H1 (cell line): ENCODE measurements at regions not wholly inside any gene's neighbourhood (a gene's known extent, or its start where the extent isn't known, plus 50 kb on each side); places are given as distances from the start of the nearest gene placed in this dataset.

Experiments
- CTCF ChIA-PET: fragments of 300-600 bp; sonication (Branson Sonifier 250); formaldehyde crosslinking; loops from one replicate; lab custom pipeline; 2021; ENCODE audit not compliant: partially characterized antibody; lab: Charles Lee
- POLR2A ChIA-PET: fragments of 300-600 bp; sonication (Branson Sonifier 250); formaldehyde crosslinking; loops from one replicate; lab custom pipeline; 2021; ENCODE audit warnings: inconsistent platforms; ENCODE audit not compliant: partially characterized antibody; lab: Charles Lee
- DNase-seq, 2 experiments: peaks; one replicate each; pipeline versions ENCODE4 v3.0.0 to v3.0.0-alpha.2; 2010 to 2022; ENCODE audit warnings: low spot score in 2 of 2, low read depth in 1 of 2, mixed read lengths in 1 of 2
- FAIRE-seq: peaks from 2 replicates; lab custom pipeline; 2011; peaks lifted over from hg19 to GRCh38; lab: Jason Lieb, UNC
- H2AFZ ChIP-seq: 2 replicates; pipeline ENCODE4 v1.8.1; 2012; ENCODE audit warnings: low read length, inconsistent platforms
- H2AK5ac ChIP-seq: 2 replicates; pipeline ENCODE4 v1.6.1; 2013; ENCODE audit warnings: low read depth, low read length
- H2BK120ac ChIP-seq: replicated peaks from 2 replicates; pipeline ENCODE3; 2013; ENCODE audit warnings: low read depth, low read length, inconsistent platforms
- H2BK12ac ChIP-seq: 2 replicates; pipeline ENCODE4 v1.6.1; 2013; ENCODE audit warnings: low read depth, low read length
- H2BK15ac ChIP-seq: 2 replicates; pipeline ENCODE4 v1.6.1; 2013; ENCODE audit warnings: low read length
- H2BK20ac ChIP-seq: 2 replicates; pipeline ENCODE4 v1.6.1; 2013; ENCODE audit warnings: low read length
- H2BK5ac ChIP-seq: 2 replicates; pipeline ENCODE4 v1.6.1; 2013; ENCODE audit warnings: low read depth, low read length
- H3K14ac ChIP-seq: 2 replicates; pipeline ENCODE4 v1.6.1; 2013; ENCODE audit warnings: inconsistent platforms; ENCODE audit not compliant: insufficient read length
- H3K18ac ChIP-seq: 2 replicates; pipeline ENCODE4 v1.6.1; 2013; ENCODE audit warnings: low read length; ENCODE audit errors: extremely low read depth
- H3K23ac ChIP-seq: 2 replicates; pipeline ENCODE4 v1.6.1; 2013; ENCODE audit warnings: inconsistent platforms; ENCODE audit not compliant: insufficient read length
- H3K23me2 ChIP-seq: 2 replicates; pipeline ENCODE4 v1.6.1; 2013; ENCODE audit warnings: low read depth, low read length
- H3K27ac ChIP-seq: 2 replicates; pipeline ENCODE4 v1.6.1; 2011; ENCODE audit warnings: low read depth, low read length, inconsistent platforms
- H3K27me3 ChIP-seq, 4 experiments: replicated peaks in 1 of 4; 1 replicate in 1 of 4; 2 replicates in 3 of 4; pipeline versions ENCODE4 v1.6.1 to v1.8.1; 2011 to 2013; ENCODE audit warnings: low read length in 3 of 4, mild to moderate bottlenecking in 3 of 4, inconsistent platforms in 2 of 4, mixed read lengths in 2 of 4, moderate library complexity in 1 of 4; ENCODE audit not compliant: control insufficient read depth in 3 of 4, insufficient read depth in 3 of 4; ENCODE audit errors: extremely low read depth in 1 of 4
- H3K36me3 ChIP-seq, 4 experiments: 2 replicates each; pipeline versions ENCODE4 v1.6.1 to v1.8.1; 2011 to 2013; ENCODE audit warnings: mild to moderate bottlenecking in 4 of 4, low read length in 3 of 4, moderate library complexity in 2 of 4, control low read depth in 1 of 4, inconsistent platforms in 1 of 4; ENCODE audit not compliant: insufficient read depth in 4 of 4, control insufficient read depth in 2 of 4
- H3K4ac ChIP-seq: replicated peaks from 2 replicates; pipeline ENCODE3; 2013; ENCODE audit warnings: low read length, low read depth, mixed read lengths, inconsistent platforms; ENCODE audit not compliant: insufficient read length
- H3K4me1 ChIP-seq, 4 experiments: replicated peaks in 1 of 4; 1 replicate in 1 of 4; 2 replicates in 3 of 4; pipeline versions ENCODE4 v1.6.1 to v1.8.1; 2011 to 2013; ENCODE audit warnings: low read length in 3 of 4, inconsistent platforms in 2 of 4, mixed read lengths in 1 of 4; ENCODE audit not compliant: insufficient read depth in 4 of 4, control insufficient read depth in 3 of 4
- H3K4me2 ChIP-seq, 2 experiments: 2 replicates each; pipeline versions ENCODE4 v1.6.1 to v1.8.1; 2011 to 2013; ENCODE audit warnings: low read depth in 2 of 2, low read length in 2 of 2, control low read depth in 1 of 2, inconsistent platforms in 1 of 2, mild to moderate bottlenecking in 1 of 2; ENCODE audit not compliant: insufficient read depth in 1 of 2
- H3K4me3 ChIP-seq, 4 experiments: fragments of 200-600, 300-600 bp in 1 of 4; sonication (generic), shearing (Covaris generic), sonication (Bioruptor Twin) in 1 of 4; 2 replicates each; pipeline versions ENCODE4 v1.5.1 to v1.8.1; 2011 to 2016; ENCODE audit warnings: low read length in 4 of 4, low read depth in 3 of 4, control low read depth in 2 of 4, inconsistent platforms in 2 of 4, mild to moderate bottlenecking in 2 of 4, mixed read lengths in 1 of 4, moderate library complexity in 1 of 4; ENCODE audit not compliant: insufficient read depth in 2 of 4; ENCODE audit errors: extremely low read depth in 1 of 4
- H3K56ac ChIP-seq: replicated peaks from 2 replicates; pipeline ENCODE3; 2013; ENCODE audit warnings: low read depth, mild to moderate bottlenecking, mixed read lengths, low read length, inconsistent platforms; ENCODE audit not compliant: insufficient read length
- H3K79me1 ChIP-seq: 2 replicates; pipeline ENCODE4 v1.6.1; 2013; ENCODE audit warnings: low read depth, low read length, control low read depth
- H3K79me2 ChIP-seq, 2 experiments: 2 replicates each; pipeline versions ENCODE4 v1.6.1 to v1.8.1; 2012 to 2013; ENCODE audit warnings: low read length in 2 of 2, mild to moderate bottlenecking in 2 of 2, inconsistent platforms in 1 of 2; ENCODE audit not compliant: insufficient read depth in 2 of 2, control insufficient read depth in 1 of 2
- H3K9ac ChIP-seq, 4 experiments: replicated peaks in 1 of 4; 1 replicate in 1 of 4; 2 replicates in 3 of 4; pipeline versions ENCODE4 v1.6.1 to v1.8.1; 2011 to 2013; ENCODE audit warnings: low read depth in 3 of 4, low read length in 3 of 4, control low read depth in 2 of 4, mild to moderate bottlenecking in 2 of 4, moderate library complexity in 2 of 4, inconsistent platforms in 1 of 4; ENCODE audit errors: extremely low read depth in 1 of 4
- H3K9me3 ChIP-seq, 2 experiments: 2 replicates each; pipeline versions ENCODE4 v1.6.1 to v1.8.1; 2012 to 2013; ENCODE audit warnings: mild to moderate bottlenecking in 2 of 2, moderate library complexity in 2 of 2, control low read depth in 1 of 2, inconsistent platforms in 1 of 2, low read depth in 1 of 2, low read length in 1 of 2, mixed read lengths in 1 of 2; ENCODE audit not compliant: insufficient read depth in 2 of 2
- H4K20me1 ChIP-seq, 2 experiments: replicated peaks in 1 of 2; 2 replicates each; pipeline versions ENCODE3 to v1.8.1; 2011 to 2013; ENCODE audit warnings: inconsistent platforms in 2 of 2, low read length in 2 of 2, mild to moderate bottlenecking in 1 of 2; ENCODE audit not compliant: insufficient read depth in 2 of 2, control insufficient read depth in 1 of 2
- H4K5ac ChIP-seq: 2 replicates; pipeline ENCODE4 v1.6.1; 2013; ENCODE audit warnings: low read length, low read depth, mixed read lengths, inconsistent platforms; ENCODE audit not compliant: insufficient read length
- H4K8ac ChIP-seq: 2 replicates; pipeline ENCODE4 v1.8.0; 2013; ENCODE audit warnings: mild to moderate bottlenecking, moderate library complexity, low read length, inconsistent platforms; ENCODE audit not compliant: insufficient read depth; ENCODE audit errors: extremely low read depth
- H4K91ac ChIP-seq: replicated peaks from 2 replicates; pipeline ENCODE3; 2013; ENCODE audit warnings: low read length, mixed read lengths, inconsistent platforms; ENCODE audit not compliant: insufficient read length
- EP300 ChIP-seq, 2 experiments: IDR thresholded peaks; 1 replicate in 1 of 2; 2 replicates in 1 of 2; pipeline ENCODE4 v1.6.1; 2011 to 2012; ENCODE audit warnings: low read depth in 2 of 2, low read length in 2 of 2, mild to moderate bottlenecking in 2 of 2, borderline replicate concordance in 1 of 2, inconsistent platforms in 1 of 2, moderate library complexity in 1 of 2
- HDAC6 ChIP-seq: IDR thresholded peaks from one replicate; pipeline ENCODE4 v1.7.1; 2012; ENCODE audit warnings: low read depth, mild to moderate bottlenecking, inconsistent platforms, low read length, moderate library complexity
- RBBP5 ChIP-seq: IDR thresholded peaks from 2 replicates; pipeline ENCODE4 v1.7.1; 2012; ENCODE audit warnings: low read depth, mild to moderate bottlenecking, inconsistent platforms, low read length, moderate library complexity, borderline replicate concordance
- SIX5 ChIP-seq: IDR thresholded peaks from 2 replicates; pipeline ENCODE4 v1.6.1; 2011; ENCODE audit warnings: mild to moderate bottlenecking, low read depth, low read length
- WGBS, 2 experiments: shearing (Covaris generic) in 1 of 2; methylation state at CpG; one replicate each; pipeline versions ENCODE4 v1.1.6 to v1.1.7; 2013 to 2015; ENCODE audit warnings: low lambda C conversion rate in 2 of 2, mixed read lengths in 2 of 2, inconsistent platforms in 1 of 2, low coverage in 1 of 2, missing lambda C conversion rate in 1 of 2; ENCODE audit not compliant: insufficient replicate concordance in 2 of 2, insufficient coverage in 1 of 2, insufficient read length in 1 of 2; ENCODE audit errors: extremely low coverage in 1 of 2, missing lambda C conversion rate in 1 of 2; 5-methylcytosine and 5-hydroxymethylcytosine counted together

GRCh38 chr10:28095791-28096378 is 97.0 kb upstream of the ODAD2 start:
- 94% methylated on average over 5 of the region's 5 CpGs; no CpG with 5 or more reads in 1 of the 2 experiments for WGBS, 2 experiments
- Histone ChIP-seq H3K4me1 (no peaks in the 10 kb centered on the region), H2AFZ (no peak overlapping the region), H3K4me2 (no peak overlapping the region), H3K9ac (no peak overlapping the region), H3K14ac (no peak overlapping the region), H3K36me3 (no peaks in the 10 kb centered on the region), H2BK20ac (no peak overlapping the region), H3K79me1 (no peaks in the 10 kb centered on the region), H3K4ac (no peak overlapping the region), H3K79me2 (no peaks in the 10 kb centered on the region), H2BK5ac (no peak overlapping the region), H3K18ac (no peak overlapping the region), H3K27ac (no peak overlapping the region), H4K8ac (no peak overlapping the region), H3K27me3 (no peaks in the 10 kb centered on the region), H2BK120ac (no peak overlapping the region), H2BK12ac (no peak overlapping the region), H3K23ac (no peak overlapping the region), H4K20me1 (no peaks in the 10 kb centered on the region), H4K91ac (no peak overlapping the region), H3K9me3 (no peaks in the 10 kb centered on the region), H3K56ac (no peak overlapping the region), H3K23me2 (no peaks in the 10 kb centered on the region), H3K4me3 (no peak overlapping the region), H2AK5ac (no peak overlapping the region), H4K5ac (no peak overlapping the region), H2BK15ac (no peak overlapping the region)
- no peak for TF ChIP-seq RBBP5
- no peak for TF ChIP-seq SIX5
- TF ChIP-seq HDAC6, result no peak
- no peak for TF ChIP-seq EP300 (IDR thresholded peaks at IDR 0.05; ENCODE audit: borderline replicate concordance in 1 of 2, low read depth in 2 of 2, low read length in 2 of 2)
- FAIRE-seq, result no peak
- no peak for DNase-seq
- CTCF ChIA-PET, result interaction anchor here (1.5 kb wide), 1 partner anchor 145 kb away, joined by 3 read pairs; no protein-coding TSS in a partner anchor
- POLR2A ChIA-PET, result interaction anchor here (0.6 kb wide), 1 partner anchor 283 kb away, joined by 3 read pairs; no protein-coding TSS in a partner anchor
